NCI-H2107 treated with DMSO at 0.1 percent for 48 hours (cell line): ENCODE measurements at regions not wholly inside any gene's neighbourhood (a gene's known extent, or its start where the extent isn't known, plus 50 kb on each side); places are given as distances from the start of the nearest gene placed in this dataset.

Experiments used
- DNase-seq: peaks from one replicate; lab custom pipeline; 2025; ENCODE audit not compliant: unreplicated experiment; lab: John Stamatoyannopoulos, UW

GRCh38 chr2:30339071-30339470 is 107.7 kb downstream of the LBH start:
- no peak for DNase-seq

GRCh38 chr2:30341500-30342267 is 105.4 kb upstream of the LCLAT1 start:
- no peak for DNase-seq

GRCh38 chr2:30346471-30347169 is 100.4 kb upstream of the LCLAT1 start:
- no peak for DNase-seq

- DNase-seq = no peak
Observed at GRCh38 chr2:30348825-30349224, 98.2 kb upstream of the LCLAT1 start.

GRCh38 chr2:30349691-30350090 is 97.4 kb upstream of the LCLAT1 start:
- DNase-seq = no peak

- no peak for DNase-seq
Observed at GRCh38 chr2:30351116-30351515, 95.9 kb upstream of the LCLAT1 start.

- no peak for DNase-seq
Observed at GRCh38 chr2:30351949-30352348, 95.1 kb upstream of the LCLAT1 start.

- DNase-seq = no peak
Observed at GRCh38 chr2:30354150-30354549, 92.9 kb upstream of the LCLAT1 start.

GRCh38 chr2:30354621-30355020 is 92.4 kb upstream of the LCLAT1 start:
- DNase-seq = no peak

GRCh38 chr2:30355306-30355705 is 91.7 kb upstream of the LCLAT1 start:
- no peak for DNase-seq

- no peak for DNase-seq
Observed at GRCh38 chr2:30356071-30356470, 91.0 kb upstream of the LCLAT1 start.

- DNase-seq = no peak
Observed at GRCh38 chr2:30356776-30357175, 90.3 kb upstream of the LCLAT1 start.

GRCh38 chr2:30358351-30358750 is 88.7 kb upstream of the LCLAT1 start:
- no peak for DNase-seq

- no peak for DNase-seq
Observed at GRCh38 chr2:30358842-30359241, 88.2 kb upstream of the LCLAT1 start.

GRCh38 chr2:30359644-30360167 is 87.3 kb upstream of the LCLAT1 start:
- no peak for DNase-seq

- DNase-seq = no peak
Observed at GRCh38 chr2:30361751-30362394, 85.2 kb upstream of the LCLAT1 start.

GRCh38 chr2:30362468-30363081 is 84.5 kb upstream of the LCLAT1 start:
- no peak for DNase-seq

GRCh38 chr2:30363406-30363805 is 83.6 kb upstream of the LCLAT1 start:
- DNase-seq = no peak

GRCh38 chr2:30365201-30365600 is 81.8 kb upstream of the LCLAT1 start:
- no peak for DNase-seq

- no peak for DNase-seq
Observed at GRCh38 chr2:30366199-30366691, 80.8 kb upstream of the LCLAT1 start.
